ENCODE measurements at regions not wholly inside any gene's neighbourhood (a gene's known extent, or its start where the extent isn't known, plus 50 kb on each side); places are given as distances from the start of the nearest gene placed in this dataset.

- no peaks in the 10 kb centered on the region for H3K4me1 ChIP-seq (ENCODE audit: insufficient read depth)
- no peaks in the 10 kb centered on the region for H4K20me1 ChIP-seq (ENCODE audit: insufficient read depth)
- H3F3A ChIP-seq (ENCODE audit: insufficient read depth) = no peaks in the 10 kb centered on the region
- TF ChIP-seq EZH2 (IDR thresholded peaks at IDR 0.05; ENCODE audit: insufficient read depth, poor library complexity, severe bottlenecking) = no peak
- TF ChIP-seq EZH2phosphoT487 (IDR thresholded peaks at IDR 0.05; ENCODE audit: insufficient read depth, low read depth) = no peak
- H3K36me3 ChIP-seq (ENCODE audit: low read depth) = no peaks in the 10 kb centered on the region
- H3K9me2 ChIP-seq (ENCODE audit: insufficient read depth) = no peaks in the 10 kb centered on the region
- peak overlapping the region; percentile 8 for H3K4me2 ChIP-seq (ENCODE audit: unreplicated experiment)
- H2AFZ ChIP-seq = peak overlapping the region; percentile 76
- no peaks in the 10 kb centered on the region for H3K79me2 ChIP-seq (ENCODE audit: insufficient read depth)
- no peak overlapping the region for H3K27ac ChIP-seq
- DNase-seq = peak; percentile 57
- H3K27me3 ChIP-seq (replicated peaks; ENCODE audit: insufficient read depth) = no peaks in the 10 kb centered on the region
- in situ Hi-C loops (cut with MboI) = no loop called here
- no peaks in the 10 kb centered on the region for H3K9me3 ChIP-seq (ENCODE audit: low read depth)
- 0 out of 2 replicates have a peak overlapping the region, but pooled peaks have one; percentile 43 for H3K4me3 ChIP-seq
- WGBS, 2 experiments (ENCODE audit: low coverage in 1 of 2, low lambda C conversion rate in 2 of 2, missing lambda C conversion rate in 2 of 2) = 17 to 19% methylated on average over 5 of the region's 5 CpGs
- no peak overlapping the region for H3K9ac ChIP-seq
These were observed 111.4 kb downstream of the UTP18 start for GRCh38 chr17:51371732-51372151.

- no peak overlapping the region for H3K9ac ChIP-seq
- peak; percentile 68 for DNase-seq
- H3K9me3 ChIP-seq (ENCODE audit: low read depth) = no peaks in the 10 kb centered on the region
- H3K27me3 ChIP-seq (replicated peaks; ENCODE audit: insufficient read depth) = no peaks in the 10 kb centered on the region
- no peaks in the 10 kb centered on the region for H3K9me2 ChIP-seq (ENCODE audit: insufficient read depth)
- no peak overlapping the region for H3K27ac ChIP-seq
- H3K79me2 ChIP-seq (ENCODE audit: insufficient read depth) = no peaks in the 10 kb centered on the region
- TF ChIP-seq EZH2 (IDR thresholded peaks at IDR 0.05; ENCODE audit: insufficient read depth, poor library complexity, severe bottlenecking) (no peak), EZH2phosphoT487 (IDR thresholded peaks at IDR 0.05; ENCODE audit: insufficient read depth, low read depth) (no peak)
- WGBS, 2 experiments (ENCODE audit: low coverage in 1 of 2, low lambda C conversion rate in 2 of 2, missing lambda C conversion rate in 2 of 2) = 53 to 55% methylated on average over 5 of the region's 5 CpGs
- H4K20me1 ChIP-seq (ENCODE audit: insufficient read depth) = no peaks in the 10 kb centered on the region
- no peaks in the 10 kb centered on the region for H3F3A ChIP-seq (ENCODE audit: insufficient read depth)
- in situ Hi-C loops (cut with MboI) = no loop called here
- H3K4me1 ChIP-seq (ENCODE audit: insufficient read depth) = no peaks in the 10 kb centered on the region
- H3K4me3 ChIP-seq = peak overlapping the region; percentile 43
- no peak overlapping the region for H3K4me2 ChIP-seq (ENCODE audit: unreplicated experiment)
- H2AFZ ChIP-seq = peak overlapping the region; percentile 76
- no peaks in the 10 kb centered on the region for H3K36me3 ChIP-seq (ENCODE audit: low read depth)
These were observed 112.1 kb downstream of the UTP18 start for GRCh38 chr17:51372345-51373004.

DNA sequence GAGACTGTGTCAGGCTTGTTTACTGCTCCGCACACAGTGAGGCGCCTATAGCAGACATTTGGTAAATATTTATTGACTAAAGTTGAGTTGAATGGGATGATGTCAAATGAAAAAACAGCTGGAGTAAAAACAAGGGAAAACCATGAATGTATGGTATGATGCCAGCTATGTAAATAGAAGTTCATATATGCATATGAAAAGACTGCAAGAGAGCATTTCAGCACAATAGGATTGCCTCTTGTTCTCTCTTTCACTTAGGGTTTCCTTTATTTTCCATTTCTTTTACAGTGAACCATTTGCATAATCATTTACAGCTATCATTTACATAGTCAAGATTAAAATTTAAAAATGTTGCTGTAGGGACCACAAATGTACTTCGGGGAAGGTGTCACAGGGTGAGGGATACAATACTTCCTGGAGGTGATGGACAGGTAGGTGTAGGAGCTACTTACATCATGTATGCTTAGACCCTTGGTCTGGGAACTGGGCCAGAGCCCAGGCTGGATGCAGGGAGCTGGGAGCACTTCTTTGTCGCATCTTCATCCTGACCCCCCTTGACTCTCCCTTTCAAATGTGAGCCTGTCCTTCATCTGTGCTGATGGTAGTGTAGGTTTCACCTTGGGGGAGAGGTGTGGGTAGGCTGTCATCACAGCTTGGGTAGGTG is 113.3 kb downstream of the UTP18 start:
- H3K27ac ChIP-seq = no peak overlapping the region
- no peaks in the 10 kb centered on the region for H3K9me3 ChIP-seq (ENCODE audit: low read depth)
- H3K4me2 ChIP-seq (ENCODE audit: unreplicated experiment) = no peak overlapping the region
- no peak overlapping the region for H2AFZ ChIP-seq
- in situ Hi-C loops (cut with MboI) = no loop called here
- TF ChIP-seq EZH2phosphoT487 (IDR thresholded peaks at IDR 0.05; ENCODE audit: insufficient read depth, low read depth) (no peak), EZH2 (IDR thresholded peaks at IDR 0.05; ENCODE audit: insufficient read depth, poor library complexity, severe bottlenecking) (no peak)
- 61 to 65% methylated on average over 4 of the region's 4 CpGs for WGBS, 2 experiments (ENCODE audit: low coverage in 1 of 2, low lambda C conversion rate in 2 of 2, missing lambda C conversion rate in 2 of 2)
- H3K9ac ChIP-seq = no peak overlapping the region
- no peak overlapping the region for H3K4me3 ChIP-seq
- no peaks in the 10 kb centered on the region for H3K36me3 ChIP-seq (ENCODE audit: low read depth)
- no peak for DNase-seq
- H4K20me1 ChIP-seq (ENCODE audit: insufficient read depth) = no peaks in the 10 kb centered on the region
- H3F3A ChIP-seq (ENCODE audit: insufficient read depth) = no peaks in the 10 kb centered on the region
- no peaks in the 10 kb centered on the region for H3K9me2 ChIP-seq (ENCODE audit: insufficient read depth)
- H3K4me1 ChIP-seq (ENCODE audit: insufficient read depth) = no peaks in the 10 kb centered on the region
- no peaks in the 10 kb centered on the region for H3K27me3 ChIP-seq (replicated peaks; ENCODE audit: insufficient read depth)
- no peaks in the 10 kb centered on the region for H3K79me2 ChIP-seq (ENCODE audit: insufficient read depth)

DNA sequence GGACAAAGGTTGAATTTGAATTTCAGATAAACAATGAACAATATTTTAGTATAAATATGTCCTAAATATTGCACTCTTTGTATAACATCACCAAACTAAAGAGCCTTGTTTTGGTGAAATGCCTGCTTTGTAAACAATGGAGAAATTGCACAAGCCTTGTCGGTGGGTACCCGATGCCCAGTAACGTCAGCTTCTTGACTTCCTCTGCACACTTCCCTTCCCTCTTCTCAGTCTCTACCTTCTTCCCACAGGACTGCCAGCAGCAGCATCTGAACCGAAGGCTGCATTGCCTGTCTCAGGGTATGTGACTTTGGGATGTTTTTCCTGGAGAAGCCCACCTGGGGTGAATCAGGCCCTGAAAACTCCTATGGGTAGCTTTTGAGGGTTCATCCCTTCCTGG is 113.9 kb downstream of the UTP18 start:
- TF ChIP-seq EZH2phosphoT487 (IDR thresholded peaks at IDR 0.05; ENCODE audit: insufficient read depth, low read depth) (no peak), EZH2 (IDR thresholded peaks at IDR 0.05; ENCODE audit: insufficient read depth, poor library complexity, severe bottlenecking) (no peak)
- Histone ChIP-seq H3K4me3 (no peak overlapping the region), H3F3A (ENCODE audit: insufficient read depth) (no peaks in the 10 kb centered on the region), H3K9me3 (ENCODE audit: low read depth) (no peaks in the 10 kb centered on the region), H3K4me1 (ENCODE audit: insufficient read depth) (no peaks in the 10 kb centered on the region), H3K36me3 (ENCODE audit: low read depth) (no peaks in the 10 kb centered on the region), H3K27me3 (replicated peaks; ENCODE audit: insufficient read depth) (no peaks in the 10 kb centered on the region), H2AFZ (no peak overlapping the region), H4K20me1 (ENCODE audit: insufficient read depth) (no peaks in the 10 kb centered on the region), H3K4me2 (ENCODE audit: unreplicated experiment) (no peak overlapping the region), H3K79me2 (ENCODE audit: insufficient read depth) (no peaks in the 10 kb centered on the region), H3K27ac (no peak overlapping the region), H3K9me2 (ENCODE audit: insufficient read depth) (no peaks in the 10 kb centered on the region), H3K9ac (no peak overlapping the region)
- DNase-seq = no peak
- 67% methylated on average over 4 of the region's 4 CpGs for WGBS, 2 experiments (ENCODE audit: low coverage in 1 of 2, low lambda C conversion rate in 2 of 2, missing lambda C conversion rate in 2 of 2)
- in situ Hi-C loops (cut with MboI) = no loop called here
